Vagina (tissue), 2 donors: ENCODE measurements at regions not wholly inside any gene's neighbourhood (a gene's known extent, or its start where the extent isn't known, plus 50 kb on each side); places are given as distances from the start of the nearest gene placed in this dataset.

Source experiments
- DNase-seq, 2 donors: peaks; one replicate each; pipeline ENCODE4 v3.0.0-alpha.2; 2017; ENCODE audit errors: extremely low spot score in 2 of 2
- H3K27ac ChIP-seq: fragments of 200-600 bp; sonication (generic); one replicate; pipeline ENCODE4 v1.5.1; 2019
- H3K27me3 ChIP-seq: fragments of 200-600 bp; sonication (generic); one replicate; pipeline ENCODE4 v1.5.1; 2019
- H3K36me3 ChIP-seq, 2 donors: fragments of 200-600 bp; sonication (generic); one replicate each; pipeline ENCODE4 v1.5.1; 2017 to 2019
- H3K4me1 ChIP-seq: fragments of 200-600 bp; sonication (generic); one replicate; pipeline ENCODE4 v1.5.1; 2019
- H3K4me3 ChIP-seq, 2 donors: fragments of 200-600 bp; sonication (generic); 1 replicate in 1 of 2; 2 replicates in 1 of 2; pipeline ENCODE4 v1.5.1; 2016 to 2019
- H3K9me3 ChIP-seq: fragments of 200-600 bp; sonication (generic); one replicate; pipeline ENCODE4 v1.5.1; 2019
- CTCF ChIP-seq, 3 experiments: fragments of 450-650 bp in 2 of 3; fragments of 200-600 bp in 1 of 3; sonication (generic) in 1 of 3; IDR thresholded peaks; one replicate each; pipeline ENCODE4 v1.5.1; 2017 to 2019; ENCODE audit warnings: antibody characterized with exemption in 3 of 3, mild to moderate bottlenecking in 2 of 3, moderate library complexity in 2 of 3
- POLR2A ChIP-seq, 2 donors: fragments of 450-650 bp; IDR thresholded peaks; one replicate each; pipeline ENCODE4 v1.6.1; 2017; ENCODE audit warnings: antibody characterized with exemption in 2 of 2, mild to moderate bottlenecking in 2 of 2, moderate library complexity in 2 of 2
- POLR2AphosphoS5 ChIP-seq, 2 donors: sonication (generic); formaldehyde crosslinking; IDR thresholded peaks; one replicate each; pipeline ENCODE4 v1.9.0; 2017; ENCODE audit warnings: antibody characterized with exemption in 2 of 2, mild to moderate bottlenecking in 2 of 2, low read depth in 1 of 2; ENCODE audit not compliant: insufficient read depth in 1 of 2
- intact Hi-C: fragments of 100-400 bp; cut with DNase I; formaldehyde crosslinking; loops from one replicate; pipeline ENCODE4 v1.15.1; 2023

DNA sequence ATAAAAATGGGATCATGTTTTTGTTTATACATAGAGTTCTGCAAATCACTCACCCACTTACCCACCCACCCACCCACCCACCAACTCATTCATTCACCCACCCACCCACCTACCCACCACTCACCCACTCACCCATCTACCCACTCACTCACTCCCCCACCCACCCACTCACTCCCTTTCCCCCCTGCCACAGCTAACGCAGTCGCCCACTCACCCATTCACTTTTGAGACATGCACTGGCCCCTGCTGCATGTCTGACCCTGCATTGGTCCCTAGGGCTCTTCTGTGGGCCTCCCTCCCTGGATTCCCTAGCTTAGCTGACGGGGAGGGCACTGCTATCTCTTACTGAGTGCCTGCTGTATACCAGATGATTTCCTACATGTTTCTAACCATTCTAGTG, 100.4 kb upstream of the CSF3R start:
- DNase-seq: no peak
- no peak overlapping the region for H3K4me3 ChIP-seq
- no peak overlapping the region for H3K27ac ChIP-seq
- intact Hi-C loops: no loop called here
- H3K36me3 ChIP-seq: no peaks in the 10 kb centered on the region
- H3K4me1 ChIP-seq: no peaks in the 10 kb centered on the region
- no peaks in the 10 kb centered on the region for H3K9me3 ChIP-seq
- TF ChIP-seq POLR2A (IDR thresholded peaks at IDR 0.05): no peak
- no peak for TF ChIP-seq POLR2AphosphoS5 (IDR thresholded peaks at IDR 0.05; ENCODE audit: insufficient read depth in 1 of 2, low read depth in 1 of 2)
- TF ChIP-seq CTCF (IDR thresholded peaks at IDR 0.05): no peak
- H3K27me3 ChIP-seq: no peaks in the 10 kb centered on the region

- intact Hi-C loops: no loop called here
- H3K27me3 ChIP-seq: no peaks in the 10 kb centered on the region
- DNase-seq: no peak
- H3K9me3 ChIP-seq: no peaks in the 10 kb centered on the region
- H3K4me1 ChIP-seq: no peaks in the 10 kb centered on the region
- no peak overlapping the region for H3K4me3 ChIP-seq
- no peak for TF ChIP-seq POLR2A (IDR thresholded peaks at IDR 0.05)
- TF ChIP-seq POLR2AphosphoS5 (IDR thresholded peaks at IDR 0.05; ENCODE audit: insufficient read depth in 1 of 2, low read depth in 1 of 2): no peak
- TF ChIP-seq CTCF (IDR thresholded peaks at IDR 0.05): no peak
- H3K36me3 ChIP-seq: no peaks in the 10 kb centered on the region
- H3K27ac ChIP-seq: no peak overlapping the region
Measured at GRCh38 chr1:36582066-36582755, 99.5 kb upstream of the CSF3R start.

GRCh38 chr1:36580524-36580923, 97.8 kb upstream of the CSF3R start:
- H3K27me3 ChIP-seq: no peaks in the 10 kb centered on the region
- intact Hi-C loops: no loop called here
- TF ChIP-seq CTCF (IDR thresholded peaks at IDR 0.05) (no peak), POLR2A (IDR thresholded peaks at IDR 0.05) (no peak), POLR2AphosphoS5 (IDR thresholded peaks at IDR 0.05; ENCODE audit: insufficient read depth in 1 of 2, low read depth in 1 of 2) (no peak)

GRCh38 chr1:36579039-36579438, 96.3 kb upstream of the CSF3R start:
- Histone ChIP-seq H3K4me1 (no peaks in the 10 kb centered on the region), H3K4me3 (no peak overlapping the region), H3K27ac (no peak overlapping the region), H3K9me3 (no peaks in the 10 kb centered on the region), H3K36me3 (no peaks in the 10 kb centered on the region), H3K27me3 (no peaks in the 10 kb centered on the region)
- no peak for DNase-seq
- intact Hi-C loops: no loop called here
- TF ChIP-seq POLR2A (IDR thresholded peaks at IDR 0.05): no peak
- TF ChIP-seq POLR2AphosphoS5 (IDR thresholded peaks at IDR 0.05; ENCODE audit: insufficient read depth in 1 of 2, low read depth in 1 of 2): no peak
- TF ChIP-seq CTCF (IDR thresholded peaks at IDR 0.05): no peak

More at GRCh38 chr1:36580524-36580923, 97.8 kb upstream of the CSF3R start:
- no peaks in the 10 kb centered on the region for H3K9me3 ChIP-seq
- H3K4me3 ChIP-seq: no peak overlapping the region
- H3K27ac ChIP-seq: no peak overlapping the region
- no peaks in the 10 kb centered on the region for H3K36me3 ChIP-seq
- no peak for DNase-seq
- no peaks in the 10 kb centered on the region for H3K4me1 ChIP-seq

DNA sequence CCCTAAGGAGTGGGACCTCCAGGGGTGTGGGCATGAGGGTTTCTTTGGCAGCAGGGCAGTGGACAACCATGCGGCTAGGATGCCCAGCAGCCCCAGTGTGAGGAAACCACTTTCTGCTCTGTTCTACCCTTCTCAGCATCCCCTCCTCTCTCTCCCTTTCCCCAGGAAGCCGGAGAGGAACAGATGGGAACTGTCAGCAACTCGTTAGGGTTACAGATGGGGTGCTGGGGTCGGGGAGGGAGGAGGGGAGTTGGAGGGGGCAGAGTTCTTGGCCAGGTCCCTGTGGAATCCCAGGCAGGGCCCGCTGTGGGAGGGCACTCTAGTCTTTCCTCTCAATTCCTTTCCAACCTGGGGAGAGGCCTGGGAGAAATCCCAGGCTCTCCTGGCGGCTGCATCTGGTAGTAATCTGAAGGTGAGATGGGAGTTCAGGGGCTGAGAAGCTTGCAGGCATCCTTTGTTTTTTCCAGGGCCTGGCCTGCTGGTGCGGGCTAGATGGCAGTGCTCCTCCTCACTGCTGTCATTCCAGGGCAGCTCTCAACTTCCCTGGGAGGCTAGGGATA, 93.9 kb upstream of the CSF3R start:
- Histone ChIP-seq H3K4me1 (no peaks in the 10 kb centered on the region), H3K36me3 (no peaks in the 10 kb centered on the region), H3K9me3 (no peaks in the 10 kb centered on the region), H3K27ac (no peak overlapping the region), H3K27me3 (no peaks in the 10 kb centered on the region), H3K4me3 (no peak overlapping the region)
- no peak for TF ChIP-seq POLR2AphosphoS5 (IDR thresholded peaks at IDR 0.05; ENCODE audit: insufficient read depth in 1 of 2, low read depth in 1 of 2)
- TF ChIP-seq CTCF (IDR thresholded peaks at IDR 0.05): no peak
- TF ChIP-seq POLR2A (IDR thresholded peaks at IDR 0.05): no peak
- intact Hi-C loops: no loop called here
- no peak for DNase-seq
